GM21825 (cell line): ENCODE measurements at regions not wholly inside any gene's neighbourhood (a gene's known extent, or its start where the extent isn't known, plus 50 kb on each side); places are given as distances from the start of the nearest gene placed in this dataset.

Source experiments
- ATAC-seq: cut with Tn5 transposase; IDR thresholded peaks from one replicate; pipeline ENCODE4 v1.9.1; 2021; ENCODE audit warnings: mild to moderate bottlenecking, moderate library complexity; ENCODE audit not compliant: unreplicated experiment

- no peak for ATAC-seq
These were observed 410.4 kb downstream of the TUSC7 start for GRCh38 chr3:117120014-117120413.

GRCh38 chr3:117122609-117123008 is 413.0 kb downstream of the TUSC7 start:
- no peak for ATAC-seq

- ATAC-seq, result no peak
These were observed 416.9 kb downstream of the TUSC7 start for GRCh38 chr3:117126460-117126859.

GRCh38 chr3:117126946-117127546 is 417.5 kb downstream of the TUSC7 start:
- no peak for ATAC-seq

- no peak for ATAC-seq
These were observed 418.6 kb downstream of the TUSC7 start for GRCh38 chr3:117128133-117128532.

- ATAC-seq, result no peak
These were observed 419.3 kb downstream of the TUSC7 start for GRCh38 chr3:117128872-117129271.

- no peak for ATAC-seq
These were observed 419.9 kb downstream of the TUSC7 start for GRCh38 chr3:117129516-117129915.

- ATAC-seq, result no peak
These were observed 420.6 kb downstream of the TUSC7 start for GRCh38 chr3:117130222-117130621.

- no peak for ATAC-seq
These were observed 421.7 kb downstream of the TUSC7 start for GRCh38 chr3:117131259-117131658.

- no peak for ATAC-seq
These were observed 423.5 kb downstream of the TUSC7 start for GRCh38 chr3:117133066-117133465.

- no peak for ATAC-seq
These were observed 425.6 kb downstream of the TUSC7 start for GRCh38 chr3:117135207-117135606.

GRCh38 chr3:117136003-117136402 is 426.4 kb downstream of the TUSC7 start:
- ATAC-seq, result no peak

GRCh38 chr3:117137065-117137464 is 427.5 kb downstream of the TUSC7 start:
- ATAC-seq, result no peak

GRCh38 chr3:117139681-117140080 is 430.1 kb downstream of the TUSC7 start:
- ATAC-seq, result no peak

GRCh38 chr3:117141812-117142211 is 432.2 kb downstream of the TUSC7 start:
- ATAC-seq, result no peak

GRCh38 chr3:117144853-117145252 is 435.3 kb downstream of the TUSC7 start:
- ATAC-seq, result no peak

- no peak for ATAC-seq
These were observed 436.1 kb downstream of the TUSC7 start for GRCh38 chr3:117145677-117146076.

GRCh38 chr3:117146571-117146970 is 437.0 kb downstream of the TUSC7 start:
- no peak for ATAC-seq

GRCh38 chr3:117149584-117149983 is 440.0 kb downstream of the TUSC7 start:
- ATAC-seq, result no peak

- ATAC-seq, result no peak
These were observed 441.0 kb downstream of the TUSC7 start for GRCh38 chr3:117150628-117151027.

GRCh38 chr3:117160176-117160575 is 450.6 kb downstream of the TUSC7 start:
- no peak for ATAC-seq

GRCh38 chr3:117161816-117162215 is 452.2 kb downstream of the TUSC7 start:
- ATAC-seq, result no peak

GRCh38 chr3:117165176-117165575 is 455.6 kb downstream of the TUSC7 start:
- no peak for ATAC-seq
